HS-27A (cell line): ENCODE measurements at regions not wholly inside any gene's neighbourhood (a gene's known extent, or its start where the extent isn't known, plus 50 kb on each side); places are given as distances from the start of the nearest gene placed in this dataset.

Experiments used
- DNase-seq: peaks from one replicate; pipeline ENCODE4 v3.0.0-alpha.2; 2012; ENCODE audit warnings: low read depth, missing footprints

DNA sequence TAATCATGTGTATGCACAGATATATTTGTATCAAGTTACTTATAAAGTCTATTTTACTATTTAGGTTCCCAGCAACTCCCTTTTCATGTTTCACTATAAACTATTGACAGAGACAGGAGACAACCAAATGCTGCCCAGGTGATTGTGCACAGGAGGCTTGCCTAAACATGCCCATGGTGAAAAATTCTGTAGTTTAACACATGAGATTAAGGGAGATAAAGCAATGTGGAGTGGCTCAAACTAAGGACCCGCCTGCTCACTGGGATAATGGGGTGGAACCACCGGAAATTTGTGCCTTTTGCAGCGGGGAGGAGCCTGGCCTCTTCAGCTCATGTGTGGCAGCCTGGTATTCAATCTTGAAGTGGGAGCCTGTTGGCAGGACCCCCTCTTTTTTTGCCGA is 459.5 kb upstream of the CNTN5 start:
- DNase-seq, result no peak

DNA sequence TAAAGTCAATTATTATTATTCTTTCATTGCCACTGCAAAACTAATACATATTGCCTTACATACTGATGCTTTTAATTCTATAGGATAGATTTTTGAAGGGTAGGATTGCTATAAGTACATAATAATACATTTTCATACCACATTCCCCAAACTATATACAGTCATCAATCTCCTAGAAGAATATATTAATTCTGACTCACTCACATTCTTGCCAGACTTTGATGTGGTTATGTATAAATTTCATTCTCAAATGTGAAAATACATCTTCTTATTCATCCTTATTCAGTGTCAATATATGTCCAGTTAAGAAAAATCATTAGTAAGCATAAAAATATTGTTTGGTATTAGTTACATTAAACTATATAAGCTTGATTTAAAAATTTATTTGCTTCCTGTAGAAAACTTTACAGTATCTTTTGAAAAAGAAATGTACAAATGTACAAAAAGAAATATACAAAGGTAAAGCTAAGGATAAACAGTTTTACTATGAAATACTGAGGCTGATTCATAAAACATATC is 458.8 kb upstream of the CNTN5 start:
- DNase-seq, result no peak

DNA sequence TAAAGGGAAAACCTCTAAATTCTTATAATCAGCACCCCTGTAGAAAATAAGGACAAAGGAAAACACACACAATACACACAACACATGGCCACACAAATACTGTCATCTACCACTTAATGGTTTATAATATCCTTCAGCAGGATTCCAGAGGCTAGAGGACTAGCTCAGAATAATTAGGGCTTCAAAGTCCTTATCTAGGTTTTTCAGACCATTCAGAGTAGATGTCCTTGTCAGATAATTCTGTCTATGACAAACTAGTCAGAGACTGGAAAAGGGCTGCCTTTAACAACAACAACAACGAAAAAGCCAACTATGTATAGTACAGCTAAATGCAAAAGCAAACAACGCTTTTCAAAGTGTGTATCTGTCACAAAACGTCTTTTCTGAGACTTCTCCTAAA is 456.5 kb upstream of the CNTN5 start:
- DNase-seq, result no peak

DNA sequence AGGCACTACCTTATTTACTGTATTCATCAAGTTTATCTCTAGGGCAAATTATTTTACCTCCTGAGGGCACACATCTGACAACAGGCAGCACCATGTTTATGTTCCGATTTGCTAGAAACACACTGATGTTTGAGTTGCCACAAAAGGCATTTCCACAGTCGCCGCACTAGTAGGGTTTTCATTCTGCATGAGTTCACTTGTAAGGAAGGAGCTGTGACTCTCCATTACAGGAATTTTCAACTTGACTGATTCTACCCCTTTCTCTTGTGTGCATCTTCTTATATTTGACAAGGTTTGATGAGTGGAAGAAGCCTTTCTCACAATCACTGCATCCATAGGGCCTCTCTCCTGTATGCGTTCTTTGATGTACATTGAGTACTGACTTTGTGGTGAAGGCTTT is 455.9 kb upstream of the CNTN5 start:
- no peak for DNase-seq

DNA sequence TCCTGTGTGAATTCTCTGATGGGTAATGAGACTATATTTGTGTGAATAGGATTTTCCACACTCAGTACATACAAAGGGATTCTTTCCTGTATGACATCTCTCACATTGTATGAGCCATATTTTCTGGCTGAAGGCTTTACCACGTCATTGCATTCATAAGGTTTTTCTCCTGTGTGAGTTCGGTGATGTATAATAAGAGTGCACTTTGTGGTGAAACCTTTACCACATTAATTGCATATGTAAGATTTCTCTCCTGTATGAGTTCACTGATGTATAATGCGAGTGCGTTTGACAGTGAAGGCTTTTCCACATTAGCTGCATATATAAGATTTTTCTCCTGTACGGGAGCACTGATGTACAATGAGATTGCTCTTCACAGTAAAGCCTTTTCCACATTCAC is 455.4 kb upstream of the CNTN5 start:
- DNase-seq, result no peak

DNA sequence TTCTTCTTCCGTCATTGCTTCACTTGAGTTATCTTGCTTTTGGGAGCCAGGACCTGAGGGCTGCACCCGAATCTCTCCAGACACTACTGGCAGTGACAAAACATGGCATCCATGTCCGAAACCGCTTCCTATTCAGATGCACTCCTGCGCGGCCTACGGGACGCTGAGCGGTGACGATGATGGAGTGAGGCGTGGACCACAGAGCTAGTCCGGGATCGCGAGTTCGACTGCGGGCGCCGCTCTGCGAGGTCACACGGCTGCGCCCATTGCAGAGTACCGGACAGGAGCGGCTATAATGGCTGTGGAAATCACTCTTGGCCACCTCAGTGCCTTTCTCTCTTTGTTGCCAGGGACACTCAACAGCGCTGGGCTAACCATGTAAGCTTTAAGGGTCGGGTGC is 453.8 kb upstream of the CNTN5 start:
- DNase-seq, result no peak

DNA sequence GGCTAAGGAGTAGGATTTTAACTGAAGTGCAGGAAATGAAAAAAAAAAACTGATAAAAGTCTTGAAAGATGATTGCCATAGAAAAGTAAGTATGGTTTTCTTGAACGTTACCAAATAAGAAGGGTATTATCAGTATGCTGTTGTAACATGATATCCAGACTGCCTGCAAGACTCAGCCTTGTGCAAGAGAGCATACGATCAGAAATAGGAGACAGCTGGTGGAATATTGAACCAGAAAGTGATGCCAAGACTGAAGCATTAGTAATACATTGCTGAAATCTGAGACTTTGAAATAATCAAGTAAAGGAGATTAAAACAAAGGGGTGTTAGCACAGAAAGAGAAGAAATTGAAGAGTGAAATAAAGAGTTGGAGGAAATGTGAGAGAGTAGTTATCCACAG is 452.7 kb upstream of the CNTN5 start:
- DNase-seq, result no peak

DNA sequence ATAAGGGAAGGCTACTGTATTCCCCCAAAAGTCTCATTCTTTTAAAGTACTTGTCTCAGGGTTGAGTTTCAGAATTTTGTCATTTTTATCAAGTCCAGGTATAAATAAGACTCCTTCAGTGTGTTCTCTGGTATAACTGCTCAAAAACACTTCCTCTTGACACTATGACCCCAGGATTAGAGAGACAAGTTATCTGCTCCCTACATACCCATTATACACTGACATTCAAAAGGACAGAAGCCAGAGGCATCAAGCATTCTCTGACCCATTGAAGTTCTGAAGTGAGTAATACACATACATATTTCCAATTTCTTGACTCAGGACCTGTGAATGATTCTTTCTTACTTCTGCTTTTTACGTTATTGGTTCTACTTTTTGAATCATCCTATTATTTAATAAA is 447.8 kb upstream of the CNTN5 start:
- no peak for DNase-seq

DNA sequence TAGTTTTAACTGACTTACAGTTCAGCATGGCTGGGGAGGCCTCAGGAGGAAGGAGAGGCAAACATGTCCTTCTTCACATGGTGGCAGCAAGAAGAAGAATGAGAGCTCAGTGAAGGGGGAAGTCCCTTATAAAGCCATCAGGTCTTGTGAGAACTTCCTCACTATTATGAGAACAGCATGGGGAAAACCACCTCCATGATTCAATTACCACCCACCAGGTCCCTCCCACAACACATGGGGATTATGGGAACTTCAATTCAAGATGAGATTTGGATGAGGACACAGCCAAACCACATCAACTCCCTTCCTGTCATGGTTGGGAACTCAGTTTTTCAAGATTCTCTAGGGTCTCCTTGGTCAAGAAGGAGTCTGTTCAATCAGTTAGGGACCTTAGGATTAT is 432.9 kb upstream of the CNTN5 start:
- no peak for DNase-seq

DNA sequence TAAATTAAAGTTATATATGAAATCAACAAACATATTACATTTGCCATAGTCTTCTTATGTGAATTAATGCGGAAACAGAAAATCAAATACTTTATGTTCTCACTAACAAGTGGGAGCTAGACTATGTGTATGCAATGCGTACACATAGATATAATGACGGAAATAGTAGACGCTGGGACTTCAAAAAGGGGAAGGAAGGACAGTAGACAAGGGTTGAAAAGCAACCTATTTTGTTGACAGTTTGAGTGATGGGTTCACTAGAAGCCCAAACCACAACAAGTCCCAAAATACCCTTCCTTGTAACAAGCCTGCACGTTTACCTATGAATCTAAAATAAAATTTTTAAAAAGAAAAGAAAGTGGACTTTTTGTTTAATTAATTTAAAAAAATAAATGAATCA is 430.8 kb upstream of the CNTN5 start:
- no peak for DNase-seq

DNA sequence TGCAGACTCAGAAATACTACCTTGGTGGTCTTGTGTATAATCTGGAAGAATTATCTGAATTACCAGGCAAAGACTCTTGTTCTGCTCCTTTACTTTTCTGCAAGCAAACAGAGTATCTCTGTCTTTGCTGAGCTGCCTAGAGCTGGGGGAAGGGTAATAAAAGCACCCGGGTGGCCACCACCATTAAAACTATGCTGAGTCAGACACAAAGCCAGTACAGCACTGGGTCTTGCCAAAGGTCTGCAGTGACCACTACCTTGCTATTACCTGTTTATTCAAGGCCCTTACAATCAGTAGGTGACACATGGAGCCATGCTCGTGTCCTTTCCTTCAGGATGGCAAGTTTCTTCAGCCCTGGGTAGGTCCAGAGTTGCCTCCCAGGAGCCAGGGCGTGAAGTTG is 420.6 kb upstream of the CNTN5 start:
- no peak for DNase-seq

DNA sequence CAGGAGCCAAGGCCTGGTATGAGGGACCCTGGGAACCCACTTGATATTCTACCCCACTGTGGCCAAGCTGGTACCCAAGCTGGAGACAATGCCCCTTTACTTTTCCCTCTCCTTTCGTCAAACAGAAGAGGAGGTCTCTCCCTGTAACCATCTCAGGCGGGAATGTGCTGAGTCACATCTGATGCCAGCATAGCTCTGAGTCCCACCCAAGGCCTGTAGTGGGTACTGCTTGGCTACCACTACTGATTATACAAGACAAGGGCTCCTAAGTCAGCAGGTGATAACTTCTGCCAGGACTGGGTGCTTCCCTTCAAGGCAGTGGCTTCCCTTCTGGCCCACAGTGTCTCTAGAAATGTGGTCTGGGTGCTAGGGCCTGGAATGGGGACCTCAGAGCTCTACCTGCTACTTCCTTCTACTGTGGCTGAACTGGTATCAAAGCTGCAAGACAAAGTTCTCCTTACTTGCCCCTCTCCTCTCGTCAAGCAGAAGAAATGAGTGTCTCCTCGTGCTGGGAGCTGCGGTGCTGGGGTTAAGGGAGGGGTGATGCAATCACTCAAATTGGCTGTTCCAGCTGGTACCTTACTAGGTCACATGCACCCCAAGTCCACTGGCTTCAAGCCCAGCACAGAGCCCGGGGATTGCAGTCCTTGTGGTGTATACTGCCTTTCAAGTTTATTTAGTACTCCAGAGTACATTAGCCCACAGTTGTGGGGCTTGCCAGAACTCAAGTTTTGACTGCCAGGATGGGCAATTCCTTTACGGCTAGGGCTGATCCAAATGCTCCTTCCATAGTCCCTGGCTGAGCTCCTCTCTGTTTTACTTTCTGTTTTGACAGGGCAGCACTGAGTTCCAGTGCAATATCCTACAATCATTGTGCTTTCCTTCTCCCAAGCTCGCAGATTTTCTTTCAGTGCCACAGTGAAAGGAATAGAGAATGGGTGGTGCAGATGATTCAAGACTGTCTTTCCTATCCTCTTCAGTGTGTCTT is 419.7 kb upstream of the CNTN5 start:
- DNase-seq, result no peak

DNA sequence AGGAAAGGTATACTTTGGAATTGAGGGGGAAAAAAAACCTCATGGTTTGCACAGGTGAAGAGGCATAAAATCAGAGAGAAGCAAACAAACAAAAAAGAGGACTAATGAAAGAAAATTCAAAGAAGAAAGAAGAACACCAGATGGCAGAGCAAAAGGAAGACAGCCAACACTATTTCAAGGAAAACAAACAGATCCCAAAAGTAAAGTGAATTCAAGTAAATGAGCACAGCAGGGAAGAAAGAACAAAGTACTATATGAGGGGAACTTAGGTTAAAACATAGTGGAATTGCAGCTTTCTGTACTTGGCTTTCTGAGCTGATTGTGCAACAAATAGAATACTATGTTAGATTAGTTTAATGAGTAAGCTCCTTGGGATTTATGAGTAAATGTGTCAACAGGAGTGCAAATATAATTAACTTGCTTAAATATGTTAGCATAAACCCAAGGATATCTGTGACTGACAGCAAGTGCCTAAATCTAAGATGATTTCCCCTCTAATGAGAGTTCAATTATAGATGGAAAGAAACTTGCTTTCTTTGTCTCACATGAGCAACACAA is 404.6 kb upstream of the CNTN5 start:
- no peak for DNase-seq

DNA sequence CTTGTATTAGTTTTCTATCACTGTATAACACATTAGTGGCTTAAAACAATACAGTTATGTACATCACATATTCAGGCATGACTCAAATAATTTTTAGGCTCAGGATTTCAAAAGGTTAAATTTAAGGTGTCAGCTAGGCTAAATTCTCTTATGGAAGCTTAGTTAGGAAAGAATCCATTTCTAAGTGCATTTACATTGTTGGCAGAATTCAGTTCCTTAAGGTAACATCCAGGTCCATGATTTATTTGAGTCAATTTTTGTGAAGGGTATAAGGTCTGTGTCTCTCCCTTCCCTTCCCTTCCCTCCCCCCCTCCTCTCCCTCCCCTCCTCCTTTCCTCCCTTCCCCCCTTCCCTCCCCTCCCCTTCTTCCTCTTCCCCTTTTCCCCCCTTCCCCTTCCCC is 399.0 kb upstream of the CNTN5 start:
- DNase-seq, result no peak

DNA sequence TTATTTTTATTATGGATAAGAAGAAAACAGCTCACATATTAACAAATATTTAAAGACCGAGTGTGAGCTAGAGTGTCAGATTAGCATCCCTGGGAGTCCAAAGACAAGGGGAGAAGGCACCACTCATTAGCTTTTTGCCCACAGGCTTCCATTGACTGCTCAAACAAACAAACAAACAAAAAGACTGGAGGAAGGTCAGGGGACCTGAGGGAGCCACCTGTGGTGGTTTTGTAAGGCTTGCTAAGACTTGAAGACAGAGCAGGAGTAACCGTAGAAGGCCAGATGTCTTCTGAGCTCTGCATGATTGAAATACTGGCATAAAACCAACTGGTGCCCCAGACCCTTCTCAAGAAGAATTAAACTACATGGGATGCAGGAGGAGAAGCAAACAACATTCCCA is 395.2 kb upstream of the CNTN5 start:
- no peak for DNase-seq

DNA sequence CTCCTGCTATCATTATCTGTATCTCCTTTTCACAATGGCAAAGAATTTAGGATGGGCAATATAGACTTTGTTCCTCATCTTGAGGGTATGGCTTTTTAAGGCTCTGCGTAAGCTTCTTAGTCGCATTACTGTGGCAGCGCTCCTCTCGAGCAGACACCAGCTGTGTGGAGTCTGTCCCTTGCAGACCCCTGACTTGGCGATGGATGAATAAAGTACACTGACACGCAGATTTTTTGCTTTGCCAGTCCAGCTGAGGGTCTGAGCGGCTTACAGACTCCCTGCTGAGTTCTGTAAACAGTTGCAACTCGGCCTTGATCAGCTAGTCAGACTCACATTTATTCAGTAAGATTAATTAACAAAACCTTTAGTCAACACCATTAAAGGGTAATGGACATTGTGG is 390.0 kb upstream of the CNTN5 start:
- DNase-seq, result no peak

DNA sequence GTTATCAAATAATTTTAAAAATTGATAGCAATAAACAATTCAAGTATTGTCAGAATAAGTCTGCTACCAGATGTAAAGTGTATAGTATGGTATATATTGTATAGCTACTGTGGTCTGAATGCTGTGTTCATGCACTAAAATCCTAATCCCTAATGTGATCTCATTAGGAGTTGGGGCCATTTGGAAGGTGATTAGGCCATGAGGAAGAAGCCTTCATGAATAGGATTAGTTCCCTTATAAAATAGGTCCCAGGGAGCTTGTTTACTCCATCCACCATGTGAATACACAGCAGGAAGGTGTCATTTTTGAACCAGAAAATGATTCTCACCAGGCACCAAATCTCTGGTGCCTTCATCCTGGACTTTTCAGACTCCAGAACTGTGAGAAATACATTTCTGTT is 363.0 kb upstream of the CNTN5 start:
- DNase-seq, result no peak

DNA sequence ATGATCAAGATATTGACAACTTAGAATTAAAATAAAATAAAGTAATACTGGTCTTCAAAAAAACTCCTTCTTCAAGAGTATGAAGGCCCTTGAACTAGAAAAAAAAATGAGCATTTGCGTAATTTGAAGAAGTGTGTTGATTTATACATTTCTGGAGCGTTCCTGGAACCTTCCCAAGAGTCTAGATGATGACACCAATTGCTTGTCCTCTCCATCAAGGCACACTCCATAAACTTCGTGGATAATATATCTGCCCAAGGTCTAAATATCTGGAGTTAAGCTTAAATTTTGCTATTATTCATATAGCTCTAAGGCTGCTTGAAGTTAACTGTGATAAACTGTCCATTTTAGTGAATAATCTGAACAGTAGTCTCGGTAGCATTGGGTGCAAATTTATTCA is 361.3 kb upstream of the CNTN5 start:
- no peak for DNase-seq

DNA sequence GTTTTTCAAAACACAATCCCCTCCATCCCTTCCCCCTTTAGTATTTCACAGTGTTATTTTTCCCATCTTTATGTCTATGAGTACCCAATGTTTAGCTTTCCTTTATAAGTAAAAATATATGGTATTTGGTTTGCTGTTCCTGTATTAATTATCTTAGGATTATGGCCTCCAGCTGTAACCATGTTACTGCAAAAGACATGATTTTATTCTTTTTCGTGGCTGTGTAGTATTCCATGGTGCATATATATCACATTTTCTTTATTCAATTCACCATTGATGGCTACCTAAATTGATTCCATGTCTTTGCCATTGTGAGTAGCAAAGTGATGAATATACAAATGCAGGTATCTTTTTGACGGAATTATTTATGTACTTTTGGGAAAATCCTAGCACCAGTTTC is 346.4 kb upstream of the CNTN5 start:
- no peak for DNase-seq

DNA sequence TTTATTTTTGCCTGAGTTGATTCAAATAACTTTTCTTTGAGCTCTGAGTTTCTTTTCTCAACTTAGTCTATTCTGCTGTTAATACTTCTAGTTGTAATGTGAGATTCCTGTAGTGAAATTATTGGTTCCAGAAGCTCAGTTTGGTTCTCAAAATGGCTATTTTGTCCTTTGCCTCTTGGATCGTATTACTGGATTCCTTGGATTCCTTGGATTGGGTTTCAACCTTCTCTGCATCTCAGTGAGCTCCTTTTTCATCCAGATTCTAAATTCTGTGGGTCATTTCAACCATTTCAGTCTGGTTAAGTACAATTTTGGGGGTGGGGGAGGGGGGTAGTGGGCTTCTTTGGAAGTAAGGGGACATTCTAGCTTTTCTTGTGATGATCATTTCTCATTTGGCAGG is 341.1 kb upstream of the CNTN5 start:
- DNase-seq, result no peak

DNA sequence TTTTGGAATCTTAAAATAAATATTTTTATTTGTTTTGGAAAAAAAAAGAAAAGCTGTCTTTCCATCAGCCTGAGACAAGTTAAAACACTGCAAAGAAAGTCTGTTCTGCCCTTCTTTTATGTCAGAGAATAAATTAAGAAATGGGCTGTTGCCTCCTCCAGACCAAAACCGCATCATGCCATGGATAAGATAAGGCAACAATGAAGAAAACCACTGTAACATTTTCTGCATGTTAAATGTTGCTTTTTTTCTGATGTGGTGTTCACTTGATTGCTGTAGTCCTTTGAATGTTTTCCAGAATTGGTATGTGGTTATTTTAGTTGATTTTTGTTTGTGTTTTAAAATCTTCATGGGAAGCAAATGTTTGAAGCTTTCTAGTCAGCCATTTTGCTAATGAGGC is 319.2 kb upstream of the CNTN5 start:
- DNase-seq, result no peak

DNA sequence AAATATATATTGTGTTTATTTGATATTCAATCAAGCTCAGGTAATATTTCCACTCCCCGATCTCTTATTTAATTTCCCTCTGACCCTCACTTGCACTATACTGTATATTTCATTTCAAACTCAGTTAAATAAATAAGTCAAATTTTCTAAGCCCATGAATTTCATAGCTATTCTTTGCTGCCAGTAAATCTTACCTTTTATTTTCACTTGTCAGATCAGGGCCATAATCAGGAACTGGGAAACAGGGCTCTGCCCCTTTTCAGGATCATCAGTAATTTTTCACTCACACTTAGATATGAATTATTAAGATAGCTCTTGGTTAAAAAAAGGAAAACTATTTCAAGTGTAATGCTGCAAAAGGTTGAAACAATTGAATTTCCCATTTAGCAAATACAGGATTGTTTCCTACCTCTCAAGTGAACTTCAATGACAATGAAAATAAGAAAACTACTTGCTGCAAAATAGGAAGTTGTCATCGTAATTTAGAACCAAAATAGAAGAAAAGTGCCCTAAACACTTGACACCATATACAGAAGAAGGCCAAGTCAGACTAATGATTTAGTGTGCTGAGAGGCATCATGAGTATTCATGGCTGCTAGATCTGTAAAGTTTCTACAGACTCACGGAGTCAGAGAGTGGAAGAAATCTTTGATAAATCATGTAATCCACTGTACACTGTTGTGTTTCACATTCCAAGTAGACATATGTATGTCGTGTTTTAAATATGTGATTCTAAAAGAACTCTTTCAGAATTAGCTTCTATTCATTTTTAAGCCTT is 316.8 kb upstream of the CNTN5 start:
- DNase-seq, result no peak

DNA sequence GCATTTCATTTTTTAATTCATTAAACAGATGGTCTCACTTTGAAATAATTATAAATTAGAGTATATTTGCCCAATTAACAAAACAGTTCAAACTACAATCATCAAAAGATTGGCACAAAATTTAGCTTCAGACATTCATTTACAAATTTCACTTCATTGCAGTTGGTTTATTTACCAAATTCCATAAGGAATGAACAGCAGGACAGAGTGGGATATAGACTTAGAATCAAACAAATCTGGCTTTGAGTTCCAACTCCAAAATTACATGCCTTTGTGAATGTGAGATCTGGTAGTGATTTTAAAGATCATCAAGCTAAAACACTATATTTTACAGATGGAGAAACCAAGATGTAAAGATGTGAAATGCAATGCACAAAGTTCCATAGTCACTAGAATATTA is 310.7 kb upstream of the CNTN5 start:
- DNase-seq, result no peak
